HG03520 (cell line): ENCODE measurements at regions not wholly inside any gene's neighbourhood (a gene's known extent, or its start where the extent isn't known, plus 50 kb on each side); places are given as distances from the start of the nearest gene placed in this dataset.

Experiments used
- ATAC-seq: cut with Tn5 transposase; IDR thresholded peaks from one replicate; pipeline ENCODE4 v1.9.1; 2021; ENCODE audit warnings: mild to moderate bottlenecking, moderate library complexity; ENCODE audit not compliant: unreplicated experiment

DNA sequence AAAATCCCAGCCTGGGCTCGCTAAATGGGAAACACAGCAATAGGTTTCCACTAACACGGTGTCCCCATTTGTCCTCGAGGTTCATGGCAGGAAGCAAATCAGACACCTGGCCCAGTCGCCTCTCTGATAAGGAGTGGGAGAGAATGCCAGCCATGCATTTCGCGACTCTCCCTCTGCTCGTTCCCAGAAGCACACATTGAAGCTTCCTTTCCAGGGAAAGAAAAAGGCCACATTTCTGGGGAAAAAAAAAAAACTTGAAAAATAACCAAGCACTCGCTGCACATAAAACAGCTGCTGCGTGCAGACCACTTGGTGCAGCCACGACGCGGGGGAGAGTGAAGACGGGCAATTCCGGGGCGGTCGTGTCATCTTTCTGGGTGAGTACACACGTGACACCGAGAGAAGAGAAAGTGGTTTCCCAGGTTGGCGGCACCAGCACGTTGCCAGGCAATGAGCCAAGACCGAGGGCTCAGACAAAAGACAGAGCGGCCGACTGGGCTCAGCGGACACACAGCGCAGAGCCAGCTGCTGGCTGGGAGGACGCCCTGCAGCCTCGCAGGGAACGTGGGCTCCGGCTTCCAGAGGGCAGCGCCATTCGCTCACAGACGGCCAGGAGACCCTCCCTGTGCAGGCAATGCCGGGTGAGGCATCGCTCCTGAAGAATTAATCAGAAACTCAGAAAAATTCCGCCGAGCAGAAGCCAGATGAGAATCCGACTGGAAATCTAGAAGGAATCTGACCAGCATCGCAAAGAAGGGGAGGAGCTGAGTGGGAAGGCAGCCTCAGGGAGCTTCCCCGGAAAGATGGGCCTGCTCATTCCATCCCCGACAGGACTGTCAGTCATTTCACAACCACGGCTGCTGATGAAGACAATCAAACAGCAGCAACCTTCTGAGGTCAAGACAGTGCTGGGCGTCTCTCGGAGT lies 83.2 kb upstream of the IRS2 start:
- ATAC-seq = no peak

- no peak for ATAC-seq
These were observed 82.4 kb upstream of the IRS2 start for GRCh38 chr13:109868578-109869311.

- no peak for ATAC-seq
These were observed 81.4 kb upstream of the IRS2 start for GRCh38 chr13:109867766-109868165.

DNA sequence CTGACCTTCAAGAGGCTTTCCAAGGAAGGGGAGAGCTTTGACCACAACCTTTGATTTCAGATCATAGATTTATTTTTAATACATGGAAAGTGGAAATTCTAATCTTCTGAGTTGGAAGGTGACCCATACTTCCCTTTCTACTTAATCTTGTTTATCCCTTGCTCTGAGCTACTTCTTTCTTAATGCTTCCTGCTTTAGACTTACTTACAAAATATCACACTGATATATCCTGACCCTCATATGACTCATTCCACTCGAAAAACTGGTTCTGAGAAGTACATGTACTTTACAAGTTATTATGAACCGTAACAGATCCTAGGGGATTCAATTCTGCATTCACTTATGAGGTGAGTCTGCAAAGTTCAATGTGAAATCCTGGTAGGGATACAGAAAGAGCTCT lies 76.2 kb upstream of the IRS2 start:
- no peak for ATAC-seq

DNA sequence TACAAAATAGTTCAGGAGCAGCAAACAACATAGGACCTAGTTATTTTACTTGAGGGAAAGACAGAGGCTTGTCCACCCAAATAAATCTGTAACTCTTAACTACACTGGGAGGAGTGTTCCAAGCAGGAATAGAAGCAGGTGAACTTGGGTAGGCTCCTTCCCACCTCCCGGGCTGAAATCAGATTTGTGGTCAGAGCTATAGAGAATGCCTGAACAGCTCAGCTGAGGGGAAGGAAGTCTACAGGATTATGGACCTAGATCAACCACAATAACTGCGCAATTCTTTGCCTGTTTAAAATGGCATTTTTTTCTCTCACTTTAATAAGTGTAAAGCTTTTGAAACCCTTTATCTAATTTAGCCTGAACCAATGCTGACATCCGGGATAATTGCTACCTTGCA lies 73.5 kb upstream of the IRS2 start:
- ATAC-seq = no peak

DNA sequence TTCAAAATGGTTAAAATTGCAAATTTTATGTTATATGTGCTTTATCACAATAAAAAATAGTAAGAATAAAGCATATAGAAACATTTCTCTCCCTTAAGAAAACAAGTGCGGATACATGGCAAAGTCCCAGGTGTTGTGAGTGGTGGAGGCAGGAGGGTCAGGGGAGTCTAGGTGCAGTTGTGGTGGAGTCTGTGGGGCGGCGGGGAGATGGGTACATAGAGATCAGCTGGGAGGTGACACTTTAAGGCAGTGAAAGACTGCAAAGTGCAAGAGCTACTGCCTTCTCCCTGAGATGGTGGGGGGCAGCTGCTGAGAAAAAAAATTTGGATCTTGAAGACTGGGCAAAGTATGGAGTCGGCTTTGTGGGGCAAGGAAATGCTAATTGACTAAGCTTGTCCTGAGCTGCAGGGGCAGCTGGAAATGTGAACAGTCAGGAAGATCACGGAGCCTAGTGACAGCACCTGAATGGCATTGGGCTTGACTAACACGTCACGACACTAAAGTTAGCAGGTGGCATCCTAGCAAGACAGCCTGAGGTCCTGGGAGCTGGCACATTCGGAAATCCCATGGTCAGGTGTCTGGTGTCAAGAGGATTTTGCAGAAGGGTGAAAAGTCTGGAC lies 72.9 kb upstream of the IRS2 start:
- no peak for ATAC-seq

DNA sequence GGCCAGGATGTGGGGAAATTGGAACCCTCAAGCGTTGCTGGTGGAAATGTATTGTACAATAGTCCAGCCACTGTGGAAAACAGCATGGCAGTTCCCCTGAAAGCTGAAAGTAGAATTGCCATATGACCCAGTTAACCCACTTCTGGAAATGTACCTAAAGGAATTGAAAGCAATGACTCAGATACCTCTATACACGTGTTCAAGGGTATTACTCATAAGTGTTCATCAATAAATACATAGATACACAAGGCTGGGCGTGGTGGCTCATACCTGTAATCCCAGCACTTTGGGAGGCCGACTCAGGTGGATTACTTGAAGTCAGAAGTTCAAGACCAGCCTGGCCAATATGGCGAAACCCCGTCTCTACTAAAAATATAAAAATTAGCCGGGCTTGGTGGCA lies 71.9 kb upstream of the IRS2 start:
- ATAC-seq = no peak

- ATAC-seq = no peak
These were observed 71.4 kb upstream of the IRS2 start for GRCh38 chr13:109857803-109858202.

DNA sequence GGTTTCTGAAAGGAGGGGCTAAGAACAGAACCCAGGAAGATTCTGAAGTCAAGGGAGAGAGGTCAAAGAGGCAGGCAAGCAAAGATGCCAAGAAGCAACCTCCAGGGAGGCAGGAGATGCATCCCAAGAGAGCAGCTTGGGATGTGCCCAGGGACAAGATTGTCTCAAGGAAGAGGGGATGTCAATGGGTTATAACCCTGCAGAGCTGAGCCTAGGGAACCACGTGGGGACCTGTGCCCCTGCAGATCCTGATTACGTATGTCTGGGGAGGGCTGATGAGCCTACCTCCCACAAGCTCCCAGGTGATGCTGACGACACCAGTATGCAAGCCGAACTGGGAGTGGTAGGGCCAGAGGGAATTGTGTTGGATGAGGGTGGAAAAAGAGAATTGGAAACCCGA lies 70.9 kb upstream of the IRS2 start:
- ATAC-seq = no peak

GRCh38 chr13:109856350-109856749 lies 70.0 kb upstream of the IRS2 start:
- no peak for ATAC-seq

DNA sequence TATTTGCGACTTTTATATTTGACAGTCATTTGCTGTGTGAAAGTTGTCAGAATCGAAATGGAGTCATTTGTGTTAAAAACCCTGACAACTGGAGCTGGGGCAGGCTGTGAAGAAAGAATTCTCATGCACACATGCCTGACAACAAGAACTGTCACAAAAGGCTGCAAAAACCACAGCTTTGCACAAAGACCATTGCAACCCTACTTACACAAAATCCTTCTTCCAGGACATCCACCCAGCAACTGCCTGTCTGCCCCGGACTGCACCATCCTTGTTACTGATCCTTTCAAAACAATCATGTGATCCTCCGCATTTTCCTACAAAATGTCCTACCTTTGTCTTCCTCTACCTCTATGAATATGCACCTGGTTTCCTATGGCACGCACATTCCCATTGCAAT lies 66.8 kb upstream of the IRS2 start:
- no peak for ATAC-seq

- ATAC-seq = no peak
These were observed 59.8 kb upstream of the IRS2 start for GRCh38 chr13:109846185-109846584.

DNA sequence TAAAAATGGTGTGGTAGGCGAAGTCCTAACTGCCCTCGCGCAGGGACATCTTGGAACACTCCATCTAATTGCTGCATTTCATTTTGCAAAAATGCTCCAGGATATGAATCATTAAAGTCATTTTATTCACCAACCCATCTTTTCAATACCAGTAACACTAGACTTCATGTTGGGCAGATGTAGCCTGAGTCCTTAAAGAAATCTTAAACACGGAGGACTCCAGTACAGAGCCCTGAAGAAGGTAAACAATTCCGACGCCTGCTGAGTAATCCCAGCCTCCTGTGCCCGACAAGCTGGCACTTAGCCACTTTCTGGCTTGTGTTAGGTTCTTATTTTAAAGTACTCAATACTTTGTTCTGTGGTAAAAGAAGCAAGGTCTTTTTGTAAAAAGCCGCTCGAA lies 58.0 kb upstream of the IRS2 start:
- ATAC-seq = no peak

GRCh38 chr13:109843695-109844094 lies 57.3 kb upstream of the IRS2 start:
- no peak for ATAC-seq

GRCh38 chr13:109842212-109842920 lies 56.0 kb upstream of the IRS2 start:
- ATAC-seq = no peak

- no peak for ATAC-seq
These were observed 54.5 kb upstream of the IRS2 start for GRCh38 chr13:109840893-109841287.

DNA sequence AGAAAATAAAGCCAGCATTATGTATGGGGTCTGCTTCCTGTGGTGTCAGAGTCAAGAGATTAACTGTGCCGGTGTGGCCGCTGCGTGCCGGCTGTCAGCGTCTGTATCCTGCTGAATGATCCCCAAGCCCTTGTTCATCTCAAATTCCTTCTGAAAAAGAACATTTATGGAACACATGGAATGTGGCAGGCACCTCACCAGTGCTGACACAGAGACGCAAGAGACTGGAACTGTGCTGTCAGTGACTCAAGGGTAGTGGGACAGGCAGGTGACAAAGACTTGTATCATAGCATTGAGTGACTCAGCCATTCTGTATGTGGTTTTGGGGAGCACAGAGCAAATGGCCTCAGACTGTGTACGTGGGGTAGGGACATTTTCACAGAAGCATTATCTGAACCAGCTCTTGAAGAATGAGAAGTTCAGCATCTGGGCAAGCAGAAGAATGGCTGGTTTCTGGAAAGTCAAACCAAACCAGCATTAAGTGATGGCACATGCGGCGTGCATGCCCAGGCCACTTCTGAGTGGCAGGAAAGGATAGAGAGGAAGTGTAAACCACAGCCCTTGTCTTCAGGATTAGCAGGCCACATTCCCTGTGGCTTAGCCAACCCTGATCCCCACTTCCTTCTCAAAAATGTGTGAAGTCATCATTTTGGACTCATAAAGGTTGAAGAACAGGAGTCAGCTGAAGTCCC lies 54.0 kb upstream of the IRS2 start:
- peak; percentile 42 for ATAC-seq

DNA sequence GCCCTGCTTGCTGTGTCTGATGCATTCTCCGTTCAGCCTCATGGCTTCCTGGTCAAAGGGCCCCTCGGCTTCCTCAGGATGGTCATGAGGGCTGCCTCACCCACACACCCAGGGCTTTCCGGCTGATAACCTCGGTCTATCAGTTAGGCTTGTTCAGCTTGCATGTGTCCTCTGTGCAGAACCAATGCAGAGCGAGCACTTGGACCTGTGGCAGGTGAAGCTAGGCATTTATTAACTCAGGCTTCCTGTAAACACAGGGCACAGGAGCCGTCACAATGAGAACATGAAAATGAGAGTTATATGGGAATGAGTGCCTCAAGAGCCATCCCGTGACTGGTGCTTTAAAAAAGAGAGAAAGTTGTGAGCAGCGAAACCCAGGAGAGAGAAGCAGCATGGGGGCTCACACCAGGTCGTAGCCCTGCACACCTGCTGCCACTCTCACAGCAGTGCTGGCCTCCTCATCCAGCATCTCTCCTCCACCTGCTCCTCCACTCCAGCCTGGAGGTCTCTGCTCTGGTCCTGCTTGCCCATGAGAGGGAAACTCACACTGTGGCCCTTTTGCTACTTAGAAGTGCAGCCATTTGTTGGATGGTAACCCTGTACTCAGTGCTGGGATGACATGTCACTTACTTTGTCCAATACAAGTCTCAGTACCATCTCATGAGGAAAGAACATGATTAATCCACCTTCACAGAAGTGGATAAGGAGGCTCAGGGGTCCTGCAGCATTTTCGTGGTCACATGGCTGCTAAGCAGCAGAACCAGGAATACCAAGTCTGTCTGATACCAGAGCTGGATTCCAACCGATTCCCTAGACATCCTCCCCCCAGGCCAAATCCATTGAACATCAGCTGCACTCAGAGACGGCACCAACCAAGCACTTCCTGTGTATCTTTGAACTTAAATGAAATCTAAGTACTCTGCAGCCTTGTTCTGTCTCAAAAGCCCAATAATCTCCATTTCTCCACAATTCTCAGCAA lies 50.5 kb upstream of the IRS2 start:
- peak; percentile 51 for ATAC-seq
